ENCODE measurements at regions not wholly inside any gene's neighbourhood (a gene's known extent, or its start where the extent isn't known, plus 50 kb on each side); places are given as distances from the start of the nearest gene placed in this dataset.

GRCh38 chr10:3978174-3978573 lies 193.2 kb upstream of the KLF6 start:
- no peak overlapping the region for H3K27ac ChIP-seq (replicated peaks)
- intact Hi-C loops (cut with micrococcal nuclease): no loop called here
- H3K9me3 ChIP-seq (replicated peaks): peaks cover 14% of the 10 kb centered on the region
- DNase-seq: no peak
- TF ChIP-seq CTCF (IDR thresholded peaks at IDR 0.05; ENCODE audit: borderline replicate concordance): no peak
- no peaks in the 10 kb centered on the region for H3K27me3 ChIP-seq (ENCODE audit: low read depth)
- no peaks in the 10 kb centered on the region for H3K4me1 ChIP-seq
- no peaks in the 10 kb centered on the region for H3K36me3 ChIP-seq
- H3K4me3 ChIP-seq: no peak overlapping the region

GRCh38 chr10:3977761-3978160 lies 192.8 kb upstream of the KLF6 start:
- H3K4me1 ChIP-seq: no peaks in the 10 kb centered on the region
- TF ChIP-seq CTCF (IDR thresholded peaks at IDR 0.05; ENCODE audit: borderline replicate concordance): no peak

GRCh38 chr10:3976718-3977117 lies 191.7 kb upstream of the KLF6 start:
- TF ChIP-seq CTCF (IDR thresholded peaks at IDR 0.05; ENCODE audit: borderline replicate concordance): no peak
- H3K27me3 ChIP-seq (ENCODE audit: low read depth): no peaks in the 10 kb centered on the region
- DNase-seq: no peak
- no peaks in the 10 kb centered on the region for H3K4me1 ChIP-seq
- H3K4me3 ChIP-seq: no peak overlapping the region
- no peaks in the 10 kb centered on the region for H3K36me3 ChIP-seq
- intact Hi-C loops (cut with micrococcal nuclease): no loop called here
- no peak overlapping the region for H3K27ac ChIP-seq (replicated peaks)
- H3K9me3 ChIP-seq (replicated peaks): peaks cover 6% of the 10 kb centered on the region

More at GRCh38 chr10:3977761-3978160, 192.8 kb upstream of the KLF6 start:
- no peaks in the 10 kb centered on the region for H3K27me3 ChIP-seq (ENCODE audit: low read depth)
- H3K4me3 ChIP-seq: no peak overlapping the region
- no peak overlapping the region for H3K27ac ChIP-seq (replicated peaks)
- intact Hi-C loops (cut with micrococcal nuclease): no loop called here
- peaks cover 9% of the 10 kb centered on the region for H3K9me3 ChIP-seq (replicated peaks)
- H3K36me3 ChIP-seq: no peaks in the 10 kb centered on the region
- DNase-seq: no peak

GRCh38 chr10:3976171-3976570 lies 191.2 kb upstream of the KLF6 start:
- no peak for DNase-seq
- Histone ChIP-seq H3K4me3 (no peak overlapping the region), H3K27ac (replicated peaks) (no peak overlapping the region), H3K4me1 (no peaks in the 10 kb centered on the region), H3K36me3 (no peaks in the 10 kb centered on the region), H3K9me3 (replicated peaks) (peaks cover 6% of the 10 kb centered on the region), H3K27me3 (ENCODE audit: low read depth) (no peaks in the 10 kb centered on the region)
- no peak for TF ChIP-seq CTCF (IDR thresholded peaks at IDR 0.05; ENCODE audit: borderline replicate concordance)
- intact Hi-C loops (cut with micrococcal nuclease): no loop called here

- intact Hi-C loops (cut with micrococcal nuclease): no loop called here
- no peaks in the 10 kb centered on the region for H3K4me1 ChIP-seq
- no peaks in the 10 kb centered on the region for H3K36me3 ChIP-seq
- H3K9me3 ChIP-seq (replicated peaks): peaks cover 6% of the 10 kb centered on the region
- peak overlapping the region; percentile 57 for H3K27ac ChIP-seq (replicated peaks)
- TF ChIP-seq CTCF (IDR thresholded peaks at IDR 0.05; ENCODE audit: borderline replicate concordance): no peak
- H3K27me3 ChIP-seq (ENCODE audit: low read depth): no peaks in the 10 kb centered on the region
- DNase-seq: peak; percentile 41
- no peak overlapping the region for H3K4me3 ChIP-seq
Measured at GRCh38 chr10:3975016-3975415, 190.0 kb upstream of the KLF6 start.

Measured in left ventricle myocardium inferior (tissue), 1 donor.